Suprapubic skin (tissue), 4 donors: ENCODE measurements at regions not wholly inside any gene's neighbourhood (a gene's known extent, or its start where the extent isn't known, plus 50 kb on each side); places are given as distances from the start of the nearest gene placed in this dataset.
"Not testable (repeated sequence)": the region's sequence is repeated elsewhere in the genome, so short reads cannot be mapped to it uniquely, and the experiment has no call there.

ENCODE experiments used
- DNase-seq, 2 donors: peaks; one replicate each; pipeline ENCODE4 v3.0.0-alpha.2; 2019; ENCODE audit warnings: low spot score in 2 of 2
- H3K27ac ChIP-seq: fragments of 200-600 bp; sonication (generic); one replicate; pipeline ENCODE4 v1.5.1; 2019
- H3K27me3 ChIP-seq: fragments of 200-600 bp; sonication (generic); one replicate; pipeline ENCODE4 v1.5.1; 2019
- H3K36me3 ChIP-seq: fragments of 200-600 bp; sonication (generic); one replicate; pipeline ENCODE4 v1.5.1; 2019
- H3K4me1 ChIP-seq: fragments of 200-600 bp; sonication (generic); one replicate; pipeline ENCODE4 v1.5.1; 2019
- H3K4me3 ChIP-seq: fragments of 200-600 bp; sonication (generic); one replicate; pipeline ENCODE4 v1.5.1; 2019; ENCODE audit warnings: mild to moderate bottlenecking
- H3K9me3 ChIP-seq: fragments of 200-600 bp; sonication (generic); one replicate; pipeline ENCODE4 v1.5.1; 2019
- CTCF ChIP-seq, 2 donors: fragments of 200-600 bp in 1 of 2; fragments of 450-650 bp in 1 of 2; sonication (generic) in 1 of 2; IDR thresholded peaks; one replicate each; pipeline ENCODE4 v1.5.1; 2016 to 2019; ENCODE audit warnings: antibody characterized with exemption in 2 of 2, mild to moderate bottlenecking in 1 of 2, moderate library complexity in 1 of 2
- EP300 ChIP-seq: sonication (generic); formaldehyde crosslinking; IDR thresholded peaks from one replicate; pipeline ENCODE4 v1.6.1; 2017; ENCODE audit warnings: antibody characterized with exemption
- POLR2A ChIP-seq, 2 donors: fragments of 450-650 bp; IDR thresholded peaks; one replicate each; pipeline ENCODE4 v1.6.1; 2017; ENCODE audit warnings: antibody characterized with exemption in 2 of 2, mild to moderate bottlenecking in 2 of 2, moderate library complexity in 2 of 2
- POLR2AphosphoS5 ChIP-seq, 3 donors: sonication (generic); formaldehyde crosslinking; IDR thresholded peaks; one replicate each; pipeline ENCODE4 v1.6.1; 2017; ENCODE audit warnings: antibody characterized with exemption in 3 of 3
- WGBS: methylation state at CpG from one replicate; pipeline ENCODE4 v1.1.5; 2018; 5-methylcytosine and 5-hydroxymethylcytosine counted together

GRCh38 chr14:103232831-103233319 lies 101.2 kb upstream of the EIF5 start:
- Histone ChIP-seq H3K4me3 (no peak overlapping the region), H3K36me3 (no peaks in the 10 kb centered on the region), H3K9me3 (no peaks in the 10 kb centered on the region), H3K27ac (no peak overlapping the region), H3K27me3 (no peaks in the 10 kb centered on the region), H3K4me1 (peaks cover 14% of the 10 kb centered on the region)
- DNase-seq: no peak
- TF ChIP-seq EP300: no peak
- no peak for TF ChIP-seq CTCF (IDR thresholded peaks at IDR 0.05)
- no peak for TF ChIP-seq POLR2AphosphoS5 (IDR thresholded peaks at IDR 0.05)
- no peak for TF ChIP-seq POLR2A (IDR thresholded peaks at IDR 0.05)
- WGBS: 100% methylated on average over 1 of the region's 16 CpGs

GRCh38 chr14:103233328-103233727 lies 100.7 kb upstream of the EIF5 start:
- TF ChIP-seq EP300 (no peak), CTCF (IDR thresholded peaks at IDR 0.05) (no peak), POLR2AphosphoS5 (IDR thresholded peaks at IDR 0.05) (no peak), POLR2A (IDR thresholded peaks at IDR 0.05) (no peak)
- Histone ChIP-seq H3K27ac (no peak overlapping the region), H3K4me3 (no peak overlapping the region), H3K4me1 (peaks cover 14% of the 10 kb centered on the region), H3K9me3 (no peaks in the 10 kb centered on the region), H3K27me3 (no peaks in the 10 kb centered on the region), H3K36me3 (no peaks in the 10 kb centered on the region)
- WGBS: 84% methylated on average over 3 of the region's 3 CpGs
- DNase-seq: no peak

- H3K4me1 ChIP-seq: peaks cover 14% of the 10 kb centered on the region
- H3K27ac ChIP-seq, H3K4me3 ChIP-seq, H3K27me3 ChIP-seq, DNase-seq, H3K36me3 ChIP-seq, H3K9me3 ChIP-seq: not testable (repeated sequence)
- WGBS: 66% methylated on average over 7 of the region's 9 CpGs
Measured at GRCh38 chr14:103234826-103235225, 99.2 kb upstream of the EIF5 start.

- H3K27me3 ChIP-seq, H3K9me3 ChIP-seq, H3K27ac ChIP-seq, H3K36me3 ChIP-seq, H3K4me3 ChIP-seq, DNase-seq: not testable (repeated sequence)
- 17% methylated on average over 5 of the region's 5 CpGs for WGBS
- H3K4me1 ChIP-seq: peaks cover 14% of the 10 kb centered on the region
Measured at GRCh38 chr14:103235506-103235905, 98.5 kb upstream of the EIF5 start.

- 89% methylated on average over 6 of the region's 6 CpGs for WGBS
- no peak for TF ChIP-seq POLR2A (IDR thresholded peaks at IDR 0.05)
- TF ChIP-seq POLR2AphosphoS5 (IDR thresholded peaks at IDR 0.05): no peak
- TF ChIP-seq CTCF (IDR thresholded peaks at IDR 0.05): no peak
- no peak for DNase-seq
Measured at GRCh38 chr14:103239751-103240150, 94.3 kb upstream of the EIF5 start.

GRCh38 chr14:103241531-103241930 lies 92.5 kb upstream of the EIF5 start:
- 75% methylated on average over 8 of the region's 8 CpGs for WGBS
- H3K9me3 ChIP-seq: no peaks in the 10 kb centered on the region
- peaks cover 5% of the 10 kb centered on the region for H3K4me1 ChIP-seq
- no peaks in the 10 kb centered on the region for H3K36me3 ChIP-seq
- TF ChIP-seq EP300 (no peak), POLR2A (IDR thresholded peaks at IDR 0.05) (no peak), CTCF (IDR thresholded peaks at IDR 0.05) (no peak), POLR2AphosphoS5 (IDR thresholded peaks at IDR 0.05) (no peak)
- no peak overlapping the region for H3K4me3 ChIP-seq
- DNase-seq: no peak
- H3K27me3 ChIP-seq: no peaks in the 10 kb centered on the region
- no peak overlapping the region for H3K27ac ChIP-seq

More at GRCh38 chr14:103239751-103240150, 94.3 kb upstream of the EIF5 start:
- no peak overlapping the region for H3K4me3 ChIP-seq
- no peaks in the 10 kb centered on the region for H3K27me3 ChIP-seq
- no peak overlapping the region for H3K27ac ChIP-seq
- H3K9me3 ChIP-seq: no peaks in the 10 kb centered on the region
- peaks cover 9% of the 10 kb centered on the region for H3K4me1 ChIP-seq
- no peaks in the 10 kb centered on the region for H3K36me3 ChIP-seq
